ENCODE measurements at regions not wholly inside any gene's neighbourhood (a gene's known extent, or its start where the extent isn't known, plus 50 kb on each side); places are given as distances from the start of the nearest gene placed in this dataset.
A peak's percentile ranks its signal among the peaks of the same experiment; 100 is the strongest.

DNA sequence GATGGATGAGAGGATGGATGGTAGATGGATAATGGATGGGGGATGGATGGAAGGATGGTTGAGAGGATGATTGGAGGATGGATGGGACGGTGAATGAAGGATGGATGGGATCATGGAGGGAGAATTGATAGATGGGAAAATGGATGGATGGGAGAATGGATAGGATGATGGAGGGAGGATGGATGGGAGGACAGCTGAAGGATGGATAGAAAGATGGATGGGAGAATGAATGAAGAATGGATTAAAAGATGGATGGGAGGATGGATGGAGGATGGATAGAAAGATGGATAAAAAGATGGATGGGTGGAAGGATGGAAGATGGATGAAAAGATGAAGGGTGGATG lies 218.3 kb upstream of the IER5L start:
- DNase-seq = no peak

DNA sequence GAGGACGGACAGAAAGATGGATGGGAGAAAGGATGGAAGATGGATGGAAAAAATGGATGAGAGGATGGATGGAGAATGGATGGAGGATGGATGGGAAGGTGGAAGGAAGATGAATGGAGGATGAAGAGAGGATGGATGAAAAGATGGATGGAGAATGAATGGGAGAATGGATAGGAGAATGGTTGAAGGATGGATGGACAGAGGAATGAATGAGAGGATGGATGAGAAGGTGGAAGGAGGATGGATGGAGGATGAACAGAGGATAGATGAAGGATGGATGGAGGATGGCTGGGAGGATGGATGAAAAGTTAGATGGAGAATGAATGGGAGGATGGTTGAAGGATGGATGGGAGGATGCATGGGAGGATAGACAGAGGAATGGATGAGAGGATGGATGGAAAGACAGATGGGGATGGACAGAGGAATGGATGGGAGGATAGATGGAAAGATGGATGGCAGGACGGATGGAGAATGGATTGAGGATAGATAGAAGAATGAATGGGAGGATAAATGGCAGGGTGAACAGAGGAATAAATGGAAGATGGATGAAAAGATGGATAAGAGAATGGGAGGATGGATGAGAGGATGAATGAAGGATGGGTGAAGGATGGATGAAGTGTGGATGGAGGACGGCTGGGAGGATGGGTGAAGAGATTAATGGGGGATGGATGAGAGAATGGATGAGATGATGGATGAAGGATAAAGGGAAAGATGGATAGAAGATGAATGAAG lies 217.7 kb upstream of the IER5L start:
- DNase-seq = no peak

DNA sequence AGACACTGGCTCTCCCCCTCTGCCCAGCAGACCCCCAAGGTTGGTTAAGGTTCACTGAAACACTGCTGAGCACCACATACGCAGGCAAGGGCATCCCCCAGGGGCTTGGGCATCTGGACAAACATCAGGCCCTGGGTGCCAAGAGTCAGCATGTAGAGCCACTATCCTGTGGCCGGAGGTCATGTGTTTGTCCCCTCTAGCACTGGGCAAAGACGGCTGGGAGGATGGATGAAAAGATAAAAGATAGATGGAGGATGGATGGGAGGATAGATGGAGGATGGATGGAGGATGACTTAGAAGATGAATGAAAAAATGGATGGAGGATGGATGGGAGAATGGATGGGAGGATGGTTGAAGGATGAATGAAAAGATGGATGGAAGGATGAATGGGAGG lies 216.8 kb upstream of the IER5L start:
- no peak for DNase-seq

DNA sequence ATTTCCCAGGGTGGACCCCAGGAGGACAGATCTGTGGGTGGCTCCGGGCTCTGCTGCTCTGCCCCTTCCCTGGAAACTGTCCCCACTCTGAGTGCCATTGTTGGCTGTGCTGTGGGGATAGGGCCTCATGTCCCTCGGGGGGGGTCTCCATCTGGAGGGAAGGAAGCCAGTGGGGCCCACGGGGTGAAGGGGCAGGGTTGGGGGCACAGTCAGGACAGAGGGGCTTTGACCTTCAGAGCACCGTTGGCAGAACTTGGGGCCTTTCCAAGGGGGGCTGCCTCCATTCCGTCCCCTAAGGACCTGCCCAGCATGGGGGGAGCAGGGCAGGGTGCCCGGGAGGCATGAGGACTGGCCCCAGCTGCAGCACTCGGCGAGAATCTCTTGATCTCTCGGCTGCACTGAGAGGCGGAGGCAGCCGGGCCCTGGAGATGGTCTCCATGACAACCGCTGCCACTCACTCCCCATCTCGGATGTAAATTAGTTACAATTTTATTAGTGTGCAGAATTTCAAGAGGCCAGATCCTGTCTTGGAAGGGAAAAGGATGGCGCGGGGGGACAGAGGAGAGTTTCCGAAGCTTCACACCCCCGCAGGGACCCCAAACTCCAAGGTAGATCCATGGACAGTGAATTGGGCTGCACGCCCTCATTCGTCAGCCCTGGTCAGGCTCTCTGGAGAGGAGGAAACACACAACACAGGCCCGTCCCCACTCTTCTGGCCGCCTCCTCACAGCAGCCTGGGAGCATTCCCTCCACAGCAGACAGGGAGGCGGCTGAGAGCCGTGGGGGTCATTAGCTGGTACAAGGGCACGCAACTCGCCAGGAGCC lies 216.2 kb upstream of the IER5L start:
- no peak for DNase-seq

DNA sequence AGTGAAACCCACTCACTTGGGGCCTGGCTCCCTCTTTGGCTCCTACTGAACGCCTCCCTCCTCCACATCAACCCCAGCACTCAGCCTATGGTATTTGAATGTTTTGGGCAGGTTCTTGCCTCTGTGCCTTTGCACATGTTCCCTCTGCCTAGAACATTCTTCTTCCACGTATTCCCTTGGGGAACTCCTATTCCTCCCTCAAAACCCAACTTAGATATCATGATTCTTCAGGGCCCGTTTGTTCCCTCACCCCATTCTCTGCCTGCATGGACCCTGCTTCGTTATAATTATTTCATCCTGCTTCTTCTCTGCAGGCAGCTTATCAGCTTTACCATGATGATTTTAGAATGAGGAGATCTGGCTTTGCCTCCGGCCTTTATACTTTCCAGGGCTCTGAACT lies 215.0 kb upstream of the IER5L start:
- DNase-seq = no peak

DNA sequence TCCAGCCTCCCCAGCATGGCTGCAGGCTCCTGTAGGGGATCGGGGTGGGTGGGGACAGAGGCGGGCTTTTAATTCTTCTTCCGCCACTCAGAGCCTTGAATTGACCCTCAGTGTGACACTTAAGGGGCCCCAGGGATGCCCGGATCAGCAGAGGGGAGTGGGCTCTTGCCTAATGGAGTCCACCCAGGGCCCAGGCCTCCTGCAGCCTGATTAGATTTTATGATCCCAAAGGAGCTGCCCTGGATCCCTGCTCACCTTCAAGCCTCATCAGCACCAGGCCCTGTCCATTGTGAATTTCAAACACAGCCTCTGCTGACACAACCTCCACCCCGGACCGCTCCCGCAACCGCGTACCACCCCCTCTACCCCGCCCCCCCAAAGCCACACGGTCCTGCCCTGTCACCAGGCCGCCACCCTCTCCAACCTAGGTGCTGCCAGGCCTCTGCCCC lies 214.1 kb upstream of the IER5L start:
- no peak for DNase-seq

DNA sequence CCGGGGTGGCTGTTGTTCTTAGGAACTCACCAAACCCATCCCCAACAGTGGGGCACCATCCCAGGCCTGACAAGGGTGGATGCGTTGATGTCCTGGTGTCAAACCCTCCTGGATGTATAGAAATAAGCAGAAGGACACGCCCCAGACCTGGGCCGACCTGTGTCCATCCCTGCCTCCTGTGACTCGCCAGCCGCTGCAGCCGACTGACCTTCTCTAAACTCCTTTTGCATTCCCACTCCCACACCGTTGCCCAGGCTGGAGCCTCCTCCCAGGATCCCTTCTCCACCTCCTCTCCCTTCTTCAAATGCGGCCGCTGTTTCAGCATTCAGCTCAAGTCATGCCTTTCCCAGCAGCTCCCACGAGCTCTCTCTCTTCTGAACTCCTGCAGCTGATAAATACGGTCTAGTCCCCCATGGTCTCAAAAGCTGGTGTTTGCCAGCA lies 213.2 kb upstream of the IER5L start:
- DNase-seq = no peak

DNA sequence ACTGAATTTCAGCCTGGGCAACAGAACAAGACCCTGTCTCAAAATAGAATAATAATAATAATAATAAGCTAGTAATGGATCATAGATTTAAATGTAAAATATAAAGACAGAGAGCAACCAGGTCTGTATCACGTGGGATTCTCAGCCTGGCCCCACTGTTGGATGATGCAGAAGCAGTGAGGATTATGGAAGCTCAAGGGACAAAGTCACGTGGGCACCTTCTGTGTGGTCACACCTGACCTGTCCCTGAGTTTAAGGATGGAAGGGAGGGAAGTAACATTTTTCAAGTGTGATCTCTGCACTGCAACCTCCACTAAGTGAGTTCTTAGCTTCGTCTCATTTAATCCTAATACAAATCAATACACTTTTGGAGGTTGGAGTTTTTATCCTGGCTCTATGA lies 212.5 kb upstream of the IER5L start:
- DNase-seq = no peak

DNA sequence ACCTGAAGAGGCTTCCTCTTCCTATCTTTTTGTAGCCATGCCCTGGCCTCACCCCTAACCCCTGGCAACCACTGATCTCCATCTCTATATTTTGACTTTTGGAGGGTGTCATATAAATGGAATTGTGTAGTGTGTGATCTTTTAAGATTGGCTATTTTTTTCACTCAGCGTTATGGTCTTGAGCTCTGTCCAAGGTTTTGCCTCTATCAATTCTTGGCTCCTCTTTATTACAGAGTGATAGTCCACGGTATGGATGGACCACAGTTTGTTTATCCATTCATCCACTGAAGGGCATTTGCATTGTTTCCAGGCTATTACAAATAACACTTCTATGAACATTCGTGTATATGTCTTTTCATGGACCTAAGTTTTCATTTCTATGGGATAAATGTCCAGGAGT lies 209.8 kb upstream of the IER5L start:
- no peak for DNase-seq

DNA sequence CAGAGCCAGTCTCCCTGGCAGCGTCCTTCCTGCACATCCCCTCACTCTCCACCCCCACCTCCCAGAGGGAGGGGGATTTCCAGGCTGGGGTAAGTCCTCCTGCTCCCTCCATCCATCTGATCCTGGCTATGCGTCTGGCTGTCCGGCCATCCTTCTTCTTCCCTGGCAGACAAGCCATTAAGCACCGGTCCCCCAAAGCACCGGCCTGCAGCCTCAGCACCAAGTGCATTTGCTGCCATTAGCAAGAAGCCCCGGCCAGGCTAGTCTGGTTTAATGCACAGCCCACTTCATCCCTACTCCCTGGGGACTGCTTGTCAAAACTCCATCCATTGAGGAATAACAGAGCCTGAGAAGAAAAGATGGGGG lies 208.7 kb upstream of the IER5L start:
- no peak for DNase-seq

DNA sequence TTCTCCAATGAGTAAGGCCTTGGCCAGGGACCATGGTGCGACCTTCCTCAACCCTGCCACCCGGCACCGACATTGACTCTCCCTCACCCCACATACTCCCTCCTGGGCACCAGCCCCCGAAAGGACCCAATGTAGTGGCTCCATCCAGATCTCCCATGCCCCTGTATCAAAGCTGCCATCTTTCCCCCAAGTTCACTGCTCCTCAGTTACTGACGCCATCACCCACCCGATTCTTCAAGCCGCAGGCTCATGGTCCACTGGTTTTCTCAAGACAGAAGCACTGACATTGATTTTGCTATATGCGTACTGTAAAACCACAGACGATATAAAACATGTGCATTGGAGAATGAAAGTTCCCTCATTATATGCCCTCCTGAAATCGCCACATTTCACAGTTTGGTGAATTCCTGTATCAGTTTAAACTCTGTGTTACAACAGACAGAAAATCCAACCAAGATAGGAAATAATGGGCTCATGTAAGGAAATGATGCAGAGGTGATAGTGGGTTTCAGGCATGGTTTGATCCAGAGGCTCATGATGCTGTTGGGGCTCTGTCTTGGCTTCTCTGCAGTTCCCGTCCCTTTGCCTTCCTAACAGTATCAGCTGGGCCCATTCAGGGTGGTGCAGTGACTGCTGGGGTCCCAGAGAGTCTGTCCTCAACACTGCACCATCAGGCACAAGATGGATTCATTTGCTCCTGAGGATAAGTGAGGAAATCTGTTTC lies 207.3 kb upstream of the IER5L start:
- no peak for DNase-seq

DNA sequence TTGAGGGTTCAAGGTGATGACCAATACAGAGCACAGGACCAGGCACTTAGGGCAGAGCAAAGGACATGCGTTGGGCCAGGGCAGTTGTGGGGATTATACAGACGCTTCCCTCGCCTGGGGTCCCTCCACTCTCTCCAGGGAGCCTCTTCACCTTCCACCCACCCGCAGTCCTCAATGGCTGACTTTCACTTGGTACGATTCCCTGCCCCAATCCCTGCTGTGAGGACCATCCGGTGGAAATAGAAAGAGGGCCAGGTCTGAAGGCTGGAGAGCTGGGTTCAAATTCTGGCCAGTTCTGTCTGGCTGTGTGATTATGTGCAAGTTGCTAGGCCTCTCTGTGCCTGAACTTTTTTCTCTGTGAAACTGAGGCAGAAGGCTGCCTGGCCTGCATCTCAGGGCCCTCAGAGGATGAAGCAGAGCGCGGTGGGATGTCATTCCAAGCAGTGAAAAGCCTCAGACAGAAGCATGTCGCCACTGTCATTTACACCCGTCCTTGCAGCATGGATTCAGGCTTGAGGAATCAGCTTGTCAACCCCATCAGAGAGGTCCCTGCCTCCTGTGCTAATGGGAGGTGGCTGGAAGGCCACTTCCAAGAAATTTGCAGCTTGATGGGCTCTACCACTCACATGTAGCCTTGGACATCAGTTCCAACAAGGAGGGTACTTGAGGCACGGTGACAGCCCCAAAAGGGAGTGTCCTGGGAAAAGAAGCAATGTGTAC lies 206.6 kb upstream of the IER5L start:
- DNase-seq = no peak

DNA sequence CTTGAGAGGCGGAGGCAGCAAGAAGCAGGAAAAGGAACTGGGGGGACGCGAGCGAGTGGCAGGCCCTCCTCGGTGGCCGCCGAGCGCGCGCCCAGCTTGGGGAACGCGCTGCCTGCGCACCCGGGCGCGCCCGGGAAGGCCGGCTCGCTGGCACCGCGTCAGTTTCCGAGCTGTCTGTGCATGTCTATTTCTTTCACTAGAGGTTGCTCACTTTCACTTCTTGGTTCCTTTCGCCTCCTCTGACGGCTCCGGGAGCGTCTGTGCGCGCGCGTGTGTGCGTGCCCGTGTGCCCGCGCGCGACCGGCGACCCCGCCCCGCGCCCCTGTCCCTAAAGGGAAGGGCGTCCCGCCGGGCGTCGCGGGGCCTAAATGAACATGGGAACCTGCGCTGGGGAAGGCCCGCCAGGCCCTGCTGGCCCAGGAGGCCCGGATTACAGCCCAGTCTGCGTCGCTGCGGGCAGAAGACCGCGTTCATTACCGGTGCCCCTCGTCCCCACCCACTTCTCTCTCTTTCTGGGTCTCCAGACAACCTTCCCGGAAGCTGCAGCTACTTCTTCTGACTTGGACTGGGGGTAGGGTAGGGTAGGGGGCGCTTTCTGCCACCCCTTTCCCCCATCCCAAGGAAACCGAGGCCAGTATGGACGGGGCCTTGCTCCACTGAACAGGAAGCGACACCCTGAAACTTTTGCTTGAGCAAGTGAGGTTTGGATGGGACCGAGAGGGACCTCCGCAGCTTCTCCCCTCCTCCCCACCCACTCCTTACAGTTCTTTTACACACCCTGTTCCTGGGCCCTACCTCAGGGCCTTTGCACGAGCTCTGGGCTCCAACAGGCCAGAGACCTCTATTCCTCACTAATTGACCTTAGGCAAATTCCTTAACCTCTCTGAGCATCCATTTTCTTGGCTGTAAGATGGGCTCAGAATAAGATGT lies 205.8 kb upstream of the IER5L start:
- peak; percentile 65 for DNase-seq

DNA sequence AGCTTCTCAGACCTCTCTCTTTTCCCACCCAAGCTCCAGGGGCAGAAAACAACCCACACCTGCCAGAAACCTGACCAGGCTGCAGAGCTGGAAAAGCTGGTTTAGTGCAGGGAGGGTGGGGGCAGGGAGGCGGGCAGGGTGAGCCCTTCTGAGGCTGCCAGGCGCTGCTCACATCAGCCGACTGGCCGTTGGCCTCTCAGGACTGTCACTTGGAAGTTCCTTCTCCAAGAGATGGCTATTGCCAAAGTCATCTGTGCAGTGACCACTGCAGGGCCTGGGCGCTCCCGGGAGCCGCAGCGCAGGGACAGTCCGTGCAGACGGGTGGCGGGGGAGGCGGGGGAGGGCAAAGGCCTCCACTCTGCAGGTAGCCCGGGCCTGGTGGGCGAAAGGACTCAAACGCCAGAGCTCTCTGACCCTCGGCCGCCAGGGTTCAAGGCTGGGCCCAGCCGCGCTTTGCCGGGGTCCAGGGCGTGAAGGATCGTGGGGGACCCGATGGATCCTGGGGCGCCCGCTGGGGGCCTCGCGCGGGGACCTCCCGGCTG lies 205.0 kb upstream of the IER5L start:
- DNase-seq = no peak

DNA sequence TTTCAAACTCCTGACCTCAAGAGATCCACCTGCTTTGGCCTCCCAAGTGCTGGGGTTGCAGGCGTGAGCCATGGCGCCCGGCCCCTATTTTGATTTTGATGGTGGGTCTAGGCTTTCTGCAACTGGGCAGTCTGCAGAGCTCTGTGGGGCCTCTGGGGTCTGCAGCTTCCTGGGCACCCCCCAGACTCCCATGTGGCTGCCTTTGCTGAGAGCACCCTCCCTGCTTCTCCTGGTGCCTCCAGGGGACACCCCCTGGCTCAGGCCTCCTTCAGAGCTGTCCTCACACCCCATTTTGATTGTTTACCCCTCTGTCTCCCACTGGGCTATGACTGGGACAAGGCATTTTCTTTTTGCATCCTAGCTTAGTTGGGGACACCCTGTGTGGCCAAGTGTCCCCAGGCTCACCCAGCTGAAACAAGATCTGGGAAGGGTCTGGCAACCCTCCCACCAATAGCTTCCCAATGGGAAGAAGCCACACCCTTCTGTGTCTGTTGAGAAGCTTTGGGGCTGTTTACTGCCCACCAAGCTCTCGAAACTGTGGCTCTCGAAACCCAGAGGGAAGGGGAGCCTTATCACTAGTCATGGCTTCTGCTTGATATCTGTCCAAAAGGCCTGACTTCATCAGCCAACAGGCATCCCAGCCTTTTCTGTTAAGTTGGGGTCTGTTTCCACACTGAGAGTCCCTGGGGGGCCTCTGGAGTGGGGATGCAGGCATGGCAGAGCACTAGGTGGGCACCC lies 204.4 kb upstream of the IER5L start:
- no peak for DNase-seq

DNA sequence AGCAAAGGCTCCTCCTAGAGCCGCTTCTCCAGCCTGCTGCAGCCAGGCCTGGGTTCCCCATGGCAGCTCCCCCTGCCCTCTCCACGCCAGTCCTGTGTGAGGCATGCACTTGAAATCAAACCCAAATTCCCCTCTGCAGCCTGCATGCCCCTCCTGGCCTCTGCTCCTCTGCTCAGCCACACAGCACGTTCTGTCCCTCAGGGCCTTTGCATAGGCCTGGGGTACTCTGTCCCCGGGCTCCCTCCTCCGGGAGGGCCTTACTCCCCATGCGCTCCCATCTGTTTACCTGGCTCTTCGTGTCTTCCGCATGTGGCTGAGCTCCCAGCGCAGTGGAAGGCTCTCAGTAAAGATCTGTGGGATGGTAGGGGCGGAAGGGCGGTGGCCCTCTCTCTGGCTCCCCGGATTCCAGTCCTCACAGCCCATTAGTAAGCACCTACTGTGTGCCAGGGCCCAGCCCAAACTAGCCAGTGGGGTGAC lies 203.5 kb upstream of the IER5L start:
- no peak for DNase-seq

DNA sequence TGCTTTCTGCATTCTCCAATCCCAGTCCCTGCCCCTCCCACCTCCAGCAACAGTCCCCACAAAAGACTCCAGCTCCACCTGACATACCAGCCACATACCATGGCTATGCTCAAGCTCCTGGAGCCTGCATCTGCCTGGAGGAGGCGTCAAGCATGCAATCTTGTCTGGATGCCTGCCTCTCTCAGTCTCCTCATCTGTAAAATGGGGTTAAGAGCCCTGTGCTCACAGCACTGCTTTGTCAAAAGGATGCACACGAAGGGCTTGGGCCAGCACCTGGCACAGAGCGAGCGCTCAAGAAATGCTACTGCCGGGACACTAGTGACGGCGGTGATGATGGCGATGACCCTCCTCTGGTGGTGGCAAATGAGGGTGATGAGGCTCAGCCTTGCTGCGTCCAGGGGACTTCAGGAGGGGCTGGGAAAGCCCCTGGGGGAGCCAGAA lies 202.9 kb upstream of the IER5L start:
- no peak for DNase-seq

DNA sequence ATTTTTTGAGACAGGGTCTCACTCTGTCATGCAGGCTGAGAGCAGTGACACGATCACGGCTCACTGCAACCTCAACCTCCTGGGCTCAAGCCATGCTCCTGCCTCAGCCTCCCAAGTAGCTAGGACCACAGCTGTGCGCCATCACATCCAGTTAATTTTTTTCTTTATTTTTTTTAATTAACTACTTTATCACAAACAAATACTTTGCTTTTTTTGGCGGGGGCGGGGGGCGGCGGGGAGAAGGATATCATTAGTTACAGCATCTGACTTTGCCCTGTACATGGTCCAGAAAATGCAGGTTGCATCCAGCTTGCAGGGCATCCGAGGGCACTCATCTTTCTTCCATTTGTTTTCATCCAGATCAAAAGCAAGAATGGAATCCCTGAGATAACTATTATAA lies 201.8 kb upstream of the IER5L start:
- no peak for DNase-seq

DNA sequence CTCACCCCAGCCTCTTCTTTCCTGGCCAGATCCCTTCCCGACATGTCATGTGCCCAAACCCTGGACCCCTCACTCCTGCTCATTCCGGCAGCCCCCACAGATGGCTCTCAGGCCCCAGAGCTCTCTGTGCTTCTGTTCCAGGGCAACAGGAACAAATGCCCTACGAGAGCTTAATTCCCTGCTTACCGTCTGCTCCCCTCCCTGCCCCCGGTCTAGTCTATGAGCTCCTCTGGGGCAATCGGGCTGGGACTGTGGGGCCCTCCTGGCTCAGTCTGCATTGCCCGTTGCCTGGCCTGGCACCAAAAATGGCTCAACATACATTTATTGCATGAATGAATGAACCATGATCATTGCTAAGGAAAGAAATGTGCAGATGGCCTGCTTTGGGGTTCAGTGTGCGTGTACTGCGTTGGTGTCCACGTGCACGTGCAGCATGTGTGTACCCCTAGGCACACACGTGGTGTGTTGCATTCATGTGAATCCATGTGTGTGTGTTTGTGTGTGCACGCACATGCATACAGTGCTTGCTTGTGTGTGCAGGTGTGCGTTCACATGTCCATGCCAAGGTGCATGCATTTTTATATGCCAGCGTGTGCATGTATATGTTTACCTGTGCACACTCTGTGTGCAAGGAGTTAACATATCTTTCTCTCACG lies 201.2 kb upstream of the IER5L start:
- DNase-seq = no peak

DNA sequence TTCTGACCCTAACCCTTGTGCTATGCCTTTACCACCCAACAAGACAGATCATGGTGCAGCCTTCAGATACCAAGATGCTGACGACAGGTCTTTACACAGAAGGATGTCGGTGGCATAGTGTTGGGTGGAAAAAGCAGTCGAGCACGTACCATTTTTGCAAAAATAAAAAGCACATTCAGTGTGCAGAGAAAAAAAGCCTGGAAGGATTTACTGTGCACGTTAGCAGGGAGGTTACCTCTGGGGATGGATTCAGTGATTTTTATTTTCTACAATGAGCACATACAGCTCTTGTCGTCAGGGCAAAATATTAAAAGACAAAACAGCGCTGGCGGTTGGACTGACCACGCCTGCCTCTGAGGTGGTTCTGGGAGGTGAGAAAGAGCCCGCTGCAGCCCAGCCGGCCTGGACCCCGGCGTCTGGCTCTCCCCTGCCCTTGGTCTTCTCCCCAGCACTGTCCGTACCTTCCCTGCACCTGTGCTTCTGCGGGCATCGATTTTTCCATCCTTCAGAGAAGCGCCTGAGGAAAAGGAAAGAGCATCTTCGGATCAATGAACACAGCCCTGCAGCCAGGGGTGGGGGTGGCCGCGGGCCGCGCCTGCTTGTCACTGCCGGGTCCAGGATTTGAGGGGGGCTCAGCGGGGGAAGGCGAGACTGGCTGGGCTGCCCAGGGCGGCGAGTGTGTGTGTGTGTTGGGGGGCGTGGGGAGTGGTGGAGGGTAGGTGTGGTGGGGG lies 200.0 kb upstream of the IER5L start:
- DNase-seq = no peak

Measured in activated CD4-positive, alpha-beta T cell treated with anti-CD3 and anti-CD28 coated beads, Interleukin-2, Interleukin-6, amounts not matched to agents 100 ng/mL and 50 ng/mL, durations not matched to agents 16 hours and 8 hours (primary cell).